ENCODE measurements at regions not wholly inside any gene's neighbourhood (a gene's known extent, or its start where the extent isn't known, plus 50 kb on each side); places are given as distances from the start of the nearest gene placed in this dataset.
"Not testable (repeated sequence)": the region's sequence is repeated elsewhere in the genome, so short reads cannot be mapped to it uniquely, and the experiment has no call there.

- no peak for DNase-seq
Measured at GRCh38 chr6:9131616-9132015, 696.3 kb upstream of the SLC35B3 start.

- DNase-seq, result no peak
Measured at GRCh38 chr6:9131201-9131600, 695.9 kb upstream of the SLC35B3 start.

- DNase-seq, result no peak
Measured at GRCh38 chr6:9128970-9129369, 693.6 kb upstream of the SLC35B3 start.

GRCh38 chr6:9126878-9127560 lies 691.7 kb upstream of the SLC35B3 start:
- DNase-seq, result no peak

GRCh38 chr6:9126034-9126433 lies 690.7 kb upstream of the SLC35B3 start:
- DNase-seq, result not testable (repeated sequence)

GRCh38 chr6:9121549-9121948 lies 686.2 kb upstream of the SLC35B3 start:
- DNase-seq, result no peak

GRCh38 chr6:9116026-9116425 lies 680.7 kb upstream of the SLC35B3 start:
- DNase-seq, result no peak

- no peak for DNase-seq
Measured at GRCh38 chr6:9112544-9112943, 677.2 kb upstream of the SLC35B3 start.

- DNase-seq, result no peak
Measured at GRCh38 chr6:9103876-9104521, 668.7 kb upstream of the SLC35B3 start.

GRCh38 chr6:9101920-9102319 lies 666.6 kb upstream of the SLC35B3 start:
- DNase-seq, result no peak

- no peak for DNase-seq
Measured at GRCh38 chr6:9100869-9101580, 665.7 kb upstream of the SLC35B3 start.

- no peak for DNase-seq
Measured at GRCh38 chr6:9095729-9096128, 660.4 kb upstream of the SLC35B3 start.

GRCh38 chr6:9095137-9095536 lies 659.8 kb upstream of the SLC35B3 start:
- DNase-seq, result no peak

GRCh38 chr6:9089724-9090123 lies 654.4 kb upstream of the SLC35B3 start:
- no peak for DNase-seq

GRCh38 chr6:9087470-9087869 lies 652.1 kb upstream of the SLC35B3 start:
- DNase-seq, result no peak

- no peak for DNase-seq
Measured at GRCh38 chr6:9086331-9086730, 651.0 kb upstream of the SLC35B3 start.

- DNase-seq, result no peak
Measured at GRCh38 chr6:9085709-9086070, 650.3 kb upstream of the SLC35B3 start.

GRCh38 chr6:9085054-9085708 lies 649.8 kb upstream of the SLC35B3 start:
- DNase-seq, result no peak

- no peak for DNase-seq
Measured at GRCh38 chr6:9083108-9083507, 647.8 kb upstream of the SLC35B3 start.

GRCh38 chr6:9066726-9067125 lies 631.4 kb upstream of the SLC35B3 start:
- DNase-seq, result no peak

GRCh38 chr6:9064156-9064555 lies 628.8 kb upstream of the SLC35B3 start:
- no peak for DNase-seq

- DNase-seq, result no peak
Measured at GRCh38 chr6:9062596-9062995, 627.3 kb upstream of the SLC35B3 start.

- no peak for DNase-seq
Measured at GRCh38 chr6:9057937-9058336, 622.6 kb upstream of the SLC35B3 start.

- DNase-seq, result no peak
Measured at GRCh38 chr6:9056556-9056955, 621.2 kb upstream of the SLC35B3 start.
